COLO668 (cell line): ENCODE measurements at regions not wholly inside any gene's neighbourhood (a gene's known extent, or its start where the extent isn't known, plus 50 kb on each side); places are given as distances from the start of the nearest gene placed in this dataset.
"Not testable (repeated sequence)": the region's sequence is repeated elsewhere in the genome, so short reads cannot be mapped to it uniquely, and the experiment has no call there.

Source experiments
- DNase-seq: peaks from one replicate; lab custom pipeline; 2025; ENCODE audit not compliant: unreplicated experiment; lab: John Stamatoyannopoulos, UW

DNA sequence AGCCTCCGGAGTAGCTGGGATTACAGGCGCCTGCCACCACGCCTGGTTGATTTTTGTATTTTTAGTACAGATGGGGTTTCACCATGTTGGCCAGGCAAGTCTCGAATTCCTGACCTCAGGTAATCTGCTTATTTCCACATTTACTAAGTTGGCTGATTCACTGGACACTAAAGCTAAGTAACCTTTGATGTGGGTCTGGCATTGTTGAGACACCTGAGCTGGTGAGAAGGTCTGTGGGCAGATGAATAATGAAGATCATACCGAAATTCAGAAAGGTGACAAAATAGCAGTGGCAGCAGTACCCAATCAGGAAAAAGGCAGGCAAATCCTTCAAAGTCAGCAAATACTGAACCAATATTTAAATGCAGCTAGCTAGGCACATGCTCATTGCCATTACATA is 210.6 kb upstream of the ZNF608 start:
- DNase-seq: no peak

GRCh38 chr5:124960266-124960665 is 213.8 kb upstream of the ZNF608 start:
- DNase-seq: no peak

GRCh38 chr5:124961521-124961920 is 215.1 kb upstream of the ZNF608 start:
- DNase-seq: no peak

DNA sequence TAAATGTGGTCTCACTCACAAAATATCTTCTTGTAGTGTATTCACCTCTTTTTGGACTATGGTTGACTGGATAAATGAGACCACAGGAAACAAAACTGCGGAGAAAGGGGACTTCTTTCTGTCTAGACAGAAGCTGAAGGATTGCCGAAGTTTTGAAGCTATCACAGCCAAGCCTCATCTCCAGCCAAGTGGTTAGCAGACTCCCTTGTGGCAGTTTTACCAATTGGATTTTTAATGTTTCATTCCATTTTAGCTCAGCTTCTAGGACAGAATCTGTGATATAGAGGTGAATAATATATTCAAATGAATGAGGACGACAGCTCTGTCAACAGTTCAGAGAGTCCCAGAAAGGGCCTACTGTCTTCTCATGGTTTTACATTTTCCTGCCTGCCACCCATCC is 215.7 kb upstream of the ZNF608 start:
- DNase-seq: no peak

DNA sequence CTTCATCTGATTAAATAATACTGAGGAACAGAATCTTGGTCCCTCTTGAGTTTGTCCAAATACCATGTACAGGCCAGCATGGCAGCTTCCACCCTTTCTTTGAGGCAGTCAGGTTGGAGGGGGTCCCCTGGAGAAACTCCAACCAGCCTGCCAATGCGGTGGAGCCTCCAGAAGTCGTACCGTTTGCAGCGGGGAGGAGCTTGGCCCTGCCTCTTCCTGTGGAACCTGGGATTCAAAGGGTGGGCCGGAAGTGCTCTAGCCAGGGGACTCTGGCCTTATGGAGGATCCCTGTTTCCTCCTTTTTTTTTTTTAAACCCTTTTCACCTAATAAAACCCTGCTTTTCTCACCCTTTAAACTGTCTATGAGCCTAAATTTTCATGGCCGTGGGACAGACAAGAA is 216.3 kb upstream of the ZNF608 start:
- no peak for DNase-seq

DNA sequence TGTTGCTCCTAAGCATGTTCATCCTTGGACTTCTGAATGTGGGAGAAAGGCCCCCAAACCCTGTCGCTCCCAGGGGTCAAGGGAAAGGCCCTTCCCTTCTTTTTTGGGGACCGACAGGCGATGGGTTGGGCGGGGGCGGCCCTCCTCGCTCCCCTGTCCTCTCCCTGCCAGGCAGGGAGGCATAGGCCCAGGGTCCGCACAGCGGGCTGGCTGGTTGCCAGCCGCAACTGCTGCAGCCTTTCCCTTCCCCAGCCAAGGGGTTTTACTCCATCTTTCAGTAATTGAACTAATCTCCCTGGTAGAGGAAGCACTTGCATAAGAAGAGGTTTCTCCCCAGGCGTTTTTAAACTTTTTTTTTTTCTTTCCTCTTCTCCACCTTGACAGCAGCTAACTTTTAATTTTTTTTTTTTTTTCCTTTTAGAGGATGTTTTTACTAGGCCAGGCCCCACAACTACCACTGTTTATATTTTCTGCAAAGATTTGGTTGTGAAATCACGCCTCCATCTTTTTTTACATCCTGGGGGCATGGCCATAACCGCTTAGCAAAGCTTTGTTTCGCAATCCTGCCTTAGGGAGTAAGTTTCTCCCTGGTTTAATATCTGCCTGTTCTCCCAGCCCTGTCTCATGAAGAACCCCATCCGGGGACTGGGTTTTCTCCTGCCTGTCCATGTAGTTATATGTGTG is 216.9 kb upstream of the ZNF608 start:
- DNase-seq: no peak

GRCh38 chr5:124966741-124967140 is 220.3 kb upstream of the ZNF608 start:
- DNase-seq: not testable (repeated sequence)

- DNase-seq: not testable (repeated sequence)
These were observed 223.9 kb upstream of the ZNF608 start for GRCh38 chr5:124970381-124970780.

GRCh38 chr5:124972703-124973102 is 226.3 kb upstream of the ZNF608 start:
- no peak for DNase-seq

DNA sequence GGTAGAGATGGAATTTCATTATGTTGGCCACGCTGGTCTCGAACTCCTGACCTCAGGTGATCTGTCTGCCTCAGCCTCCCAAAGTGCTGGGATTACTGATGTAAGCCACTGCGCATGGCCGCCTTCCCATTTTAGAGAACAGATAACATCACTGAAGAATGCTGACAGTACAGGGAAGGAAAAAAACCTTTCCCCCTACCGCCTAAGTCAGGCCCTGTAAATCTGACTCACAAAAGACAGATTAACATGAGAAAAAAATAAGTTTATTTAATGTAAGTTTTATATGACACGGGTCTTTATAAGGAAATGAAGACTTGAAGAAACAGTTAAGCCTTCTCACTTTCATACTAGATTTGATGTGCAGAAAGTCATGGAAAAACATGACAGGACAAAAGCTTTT is 227.2 kb upstream of the ZNF608 start:
- no peak for DNase-seq

- DNase-seq: no peak
These were observed 229.6 kb upstream of the ZNF608 start for GRCh38 chr5:124976086-124976485.

GRCh38 chr5:124979251-124979650 is 232.8 kb upstream of the ZNF608 start:
- DNase-seq: no peak

GRCh38 chr5:124980163-124980941 is 233.9 kb upstream of the ZNF608 start:
- DNase-seq: peak; percentile 15

DNA sequence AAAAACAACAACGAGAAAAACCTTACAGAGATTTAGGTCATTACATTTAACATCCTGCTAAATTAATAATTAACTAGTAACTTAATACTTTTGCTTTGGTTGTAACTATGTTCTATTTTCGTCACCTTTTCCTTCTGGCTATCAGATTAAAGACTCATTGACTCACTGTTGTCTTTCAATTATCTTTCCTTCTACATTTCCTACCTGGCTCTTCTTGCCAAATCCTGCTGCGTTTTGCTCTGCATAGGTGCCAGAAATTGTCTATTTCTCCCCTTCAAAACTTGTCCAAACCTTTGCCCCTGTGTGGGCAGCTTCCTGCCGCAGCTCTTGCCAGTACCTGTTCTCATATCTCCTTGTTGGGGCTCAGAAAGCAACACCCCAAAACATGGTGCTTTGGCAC is 235.5 kb upstream of the ZNF608 start:
- peak; percentile 17 for DNase-seq

- DNase-seq: no peak
These were observed 239.7 kb upstream of the ZNF608 start for GRCh38 chr5:124986170-124986569.

- DNase-seq: no peak
These were observed 240.2 kb upstream of the ZNF608 start for GRCh38 chr5:124986667-124987066.

- DNase-seq: not testable (repeated sequence)
These were observed 241.3 kb upstream of the ZNF608 start for GRCh38 chr5:124987786-124988185.

GRCh38 chr5:124990723-124991122 is 244.3 kb upstream of the ZNF608 start:
- DNase-seq: no peak

DNA sequence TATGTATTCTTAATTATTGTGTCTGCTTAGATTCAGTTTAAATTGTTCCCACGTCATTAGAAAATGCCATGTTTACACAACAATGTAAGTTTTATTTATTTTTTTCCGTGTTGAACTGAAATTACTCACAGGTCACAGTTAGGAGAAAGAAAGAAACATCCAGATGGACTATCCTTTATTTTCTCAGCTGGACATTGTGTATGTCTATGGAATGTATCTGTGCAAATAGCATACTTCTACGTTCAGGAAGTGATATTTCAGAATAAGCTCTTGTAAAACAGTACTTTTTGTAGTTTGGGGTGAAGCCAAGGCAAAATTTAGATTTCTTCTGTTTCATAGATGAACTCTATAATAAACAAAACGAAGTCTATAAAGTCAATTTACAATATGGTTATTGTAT is 249.0 kb upstream of the ZNF608 start:
- no peak for DNase-seq

DNA sequence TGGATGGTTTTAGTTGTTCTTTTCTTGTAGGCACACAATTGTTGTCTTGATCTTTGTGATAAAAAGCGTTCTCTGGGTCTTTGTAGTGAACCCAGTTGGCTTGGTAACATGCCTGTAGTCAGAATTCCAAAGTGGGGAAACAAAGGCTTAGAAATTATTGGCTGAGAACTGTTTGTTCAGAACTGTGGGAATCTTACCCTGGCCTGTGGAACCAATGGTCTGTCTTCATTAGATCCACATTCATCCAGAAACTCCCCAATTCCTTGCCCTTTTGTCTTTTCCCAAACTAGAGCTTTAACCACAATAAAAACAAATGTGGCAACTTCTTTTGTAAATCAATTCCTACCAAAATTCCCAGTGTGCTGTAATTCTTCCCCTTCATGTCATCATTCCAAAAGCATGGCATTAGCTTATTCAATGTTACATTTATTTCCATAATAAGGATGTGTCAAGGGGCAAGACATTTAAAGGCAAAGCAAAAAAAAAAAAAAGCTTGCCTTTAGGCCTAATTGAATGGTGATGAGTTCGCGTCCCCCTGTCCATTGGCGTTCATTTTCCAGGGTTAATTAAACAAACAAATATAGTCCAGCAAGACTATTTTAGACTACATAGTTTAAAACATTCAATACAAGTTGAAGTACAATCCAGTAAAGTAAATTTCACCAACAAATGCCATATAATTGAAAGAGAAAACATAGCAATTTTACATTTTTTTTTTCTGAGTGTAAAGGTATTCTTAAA is 249.8 kb upstream of the ZNF608 start:
- DNase-seq: no peak

DNA sequence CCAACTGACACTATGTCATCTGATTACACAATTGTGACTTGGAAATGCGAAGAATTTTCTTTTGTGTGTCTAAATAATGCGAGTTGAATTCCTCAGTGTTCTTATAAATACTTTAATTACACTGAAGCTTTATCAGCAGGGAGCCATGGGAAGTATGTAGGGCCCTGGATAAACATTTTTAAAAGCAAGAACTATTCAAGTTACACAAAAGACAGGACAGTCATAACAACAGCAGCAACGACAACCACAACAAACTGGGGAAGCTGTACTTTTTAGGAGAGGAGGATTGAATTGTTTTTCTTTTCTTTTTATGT is 250.3 kb upstream of the ZNF608 start:
- DNase-seq: no peak
